Thyroid gland (tissue), 4 donors: ENCODE measurements at regions not wholly inside any gene's neighbourhood (a gene's known extent, or its start where the extent isn't known, plus 50 kb on each side); places are given as distances from the start of the nearest gene placed in this dataset.

Source experiments
- CTCF ChIP-seq, 6 experiments: fragments of 200-600 bp in 3 of 6; fragments of 450-650 bp in 3 of 6; sonication (generic) in 3 of 6; IDR thresholded peaks; one replicate each; pipeline ENCODE4 v1.5.1; 2016 to 2019; ENCODE audit warnings: antibody characterized with exemption in 6 of 6, mild to moderate bottlenecking in 2 of 6, inconsistent platforms in 1 of 6, moderate library complexity in 1 of 6
- POLR2A ChIP-seq, 2 donors: fragments of 450-650 bp; IDR thresholded peaks; one replicate each; pipeline ENCODE4 v1.6.1; 2017; ENCODE audit warnings: antibody characterized with exemption in 2 of 2, mild to moderate bottlenecking in 2 of 2, moderate library complexity in 1 of 2

DNA sequence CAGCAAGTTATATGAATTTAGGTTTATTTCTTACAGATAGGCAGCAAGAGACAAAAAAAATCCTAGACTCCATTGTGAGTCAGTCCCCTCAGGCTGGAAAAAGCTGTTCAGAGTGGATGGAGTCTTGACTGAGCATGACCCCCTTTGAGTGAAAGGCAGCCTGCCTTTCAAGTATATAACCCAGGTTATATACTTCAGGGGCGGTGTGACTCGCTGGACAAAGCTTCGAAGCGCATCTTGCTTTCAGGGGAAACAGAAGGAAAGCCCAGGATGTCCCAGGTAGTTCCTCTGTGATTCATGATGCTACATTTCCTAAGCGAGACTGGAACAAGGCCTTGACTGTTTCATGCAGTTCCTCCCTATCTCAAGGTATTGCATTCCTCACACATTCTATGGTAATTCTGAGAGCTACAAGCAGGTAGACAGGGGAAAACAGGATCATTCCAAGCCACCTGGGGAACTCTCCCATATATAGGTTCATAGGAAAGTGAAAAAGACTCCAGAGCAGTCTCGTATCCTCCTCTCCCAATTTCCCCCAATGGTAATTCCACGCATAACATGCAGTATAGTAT, 1244.1 kb upstream of the CDH6 start:
- TF ChIP-seq CTCF (IDR thresholded peaks at IDR 0.05): no peak
- TF ChIP-seq POLR2A (IDR thresholded peaks at IDR 0.05): no peak
